B cell (primary cell): ENCODE measurements at regions not wholly inside any gene's neighbourhood (a gene's known extent, or its start where the extent isn't known, plus 50 kb on each side); places are given as distances from the start of the nearest gene placed in this dataset.

Source experiments
- EZH2 ChIP-seq: IDR thresholded peaks from 2 replicates; pipeline ENCODE4 v1.6.1; 2012; ENCODE audit warnings: borderline replicate concordance, low read depth, mild to moderate bottlenecking, moderate library complexity, low read length; ENCODE audit not compliant: insufficient read depth, poor library complexity, severe bottlenecking
- TF ChIP-seq, protein P1 (sequence below): fragments of 200-600 bp; IDR thresholded peaks from one replicate; pipeline ENCODE4 v1.8.0; 2022; ENCODE audit warnings: antibody characterized with exemption, mild to moderate bottlenecking

DNA sequence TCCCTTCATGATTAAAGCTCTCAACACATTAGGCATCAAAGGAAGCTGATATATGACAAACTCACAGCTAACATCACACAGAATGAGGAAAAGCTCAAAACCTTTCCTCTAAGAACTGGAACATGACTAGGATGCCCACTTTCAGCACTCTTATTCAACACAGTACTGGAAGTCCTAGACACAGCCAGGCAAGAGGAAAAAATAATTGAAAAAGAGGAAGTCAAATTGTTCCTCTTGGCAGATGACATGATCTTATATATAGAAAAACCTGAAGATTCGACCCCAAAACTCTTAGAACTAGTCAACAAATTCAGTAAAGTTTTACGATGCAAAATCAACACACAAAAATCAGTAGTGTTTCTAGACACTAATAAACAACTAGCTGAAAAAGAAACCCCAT lies 144.3 kb upstream of the NREP start:
- TF ChIP-seq, protein P1, sequence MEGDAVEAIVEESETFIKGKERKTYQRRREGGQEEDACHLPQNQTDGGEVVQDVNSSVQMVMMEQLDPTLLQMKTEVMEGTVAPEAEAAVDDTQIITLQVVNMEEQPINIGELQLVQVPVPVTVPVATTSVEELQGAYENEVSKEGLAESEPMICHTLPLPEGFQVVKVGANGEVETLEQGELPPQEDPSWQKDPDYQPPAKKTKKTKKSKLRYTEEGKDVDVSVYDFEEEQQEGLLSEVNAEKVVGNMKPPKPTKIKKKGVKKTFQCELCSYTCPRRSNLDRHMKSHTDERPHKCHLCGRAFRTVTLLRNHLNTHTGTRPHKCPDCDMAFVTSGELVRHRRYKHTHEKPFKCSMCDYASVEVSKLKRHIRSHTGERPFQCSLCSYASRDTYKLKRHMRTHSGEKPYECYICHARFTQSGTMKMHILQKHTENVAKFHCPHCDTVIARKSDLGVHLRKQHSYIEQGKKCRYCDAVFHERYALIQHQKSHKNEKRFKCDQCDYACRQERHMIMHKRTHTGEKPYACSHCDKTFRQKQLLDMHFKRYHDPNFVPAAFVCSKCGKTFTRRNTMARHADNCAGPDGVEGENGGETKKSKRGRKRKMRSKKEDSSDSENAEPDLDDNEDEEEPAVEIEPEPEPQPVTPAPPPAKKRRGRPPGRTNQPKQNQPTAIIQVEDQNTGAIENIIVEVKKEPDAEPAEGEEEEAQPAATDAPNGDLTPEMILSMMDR, result no peak
- TF ChIP-seq EZH2, result no peak
